ENCODE measurements at regions not wholly inside any gene's neighbourhood (a gene's known extent, or its start where the extent isn't known, plus 50 kb on each side); places are given as distances from the start of the nearest gene placed in this dataset.

GRCh38 chr5:9894571-9895301 lies 264.6 kb upstream of the TAS2R1 start:
- no peaks in the 10 kb centered on the region for H3K4me1 ChIP-seq
- H3K9me3 ChIP-seq (ENCODE audit: low read depth) = no peaks in the 10 kb centered on the region
- no peak overlapping the region for H3K4me2 ChIP-seq
- H3K79me2 ChIP-seq (ENCODE audit: low read depth) = no peaks in the 10 kb centered on the region
- H3K9ac ChIP-seq = no peak overlapping the region
- Mint-ChIP-seq H3K27ac (peak overlapping the region; percentile 23), H3K36me3 (no peaks in the 10 kb centered on the region), H3K4me3 (peak overlapping the region; percentile 20), H3K9me3 (peaks cover 3% of the 10 kb centered on the region), H3K4me1 (peaks cover 19% of the 10 kb centered on the region), H3K27me3 (ENCODE audit: insufficient read depth, low read depth) (no peaks in the 10 kb centered on the region)
- TF ChIP-seq EZH2 (IDR thresholded peaks at IDR 0.05) (no peak), EZH2phosphoT487 (IDR thresholded peaks at IDR 0.05) (no peak), CTCF (IDR thresholded peaks at IDR 0.05) (no peak)
- H3K4me3 ChIP-seq = no peak overlapping the region
- H3F3A ChIP-seq (ENCODE audit: low read depth) = no peaks in the 10 kb centered on the region
- H3K27me3 ChIP-seq = no peaks in the 10 kb centered on the region
- no peaks in the 10 kb centered on the region for H3K36me3 ChIP-seq
- H2AFZ ChIP-seq (replicated peaks) = no peak overlapping the region
- no peak overlapping the region for H3K27ac ChIP-seq
- DNase-seq (ENCODE audit: low spot score) = no peak
- H4K20me1 ChIP-seq (ENCODE audit: low read depth) = no peaks in the 10 kb centered on the region

DNA sequence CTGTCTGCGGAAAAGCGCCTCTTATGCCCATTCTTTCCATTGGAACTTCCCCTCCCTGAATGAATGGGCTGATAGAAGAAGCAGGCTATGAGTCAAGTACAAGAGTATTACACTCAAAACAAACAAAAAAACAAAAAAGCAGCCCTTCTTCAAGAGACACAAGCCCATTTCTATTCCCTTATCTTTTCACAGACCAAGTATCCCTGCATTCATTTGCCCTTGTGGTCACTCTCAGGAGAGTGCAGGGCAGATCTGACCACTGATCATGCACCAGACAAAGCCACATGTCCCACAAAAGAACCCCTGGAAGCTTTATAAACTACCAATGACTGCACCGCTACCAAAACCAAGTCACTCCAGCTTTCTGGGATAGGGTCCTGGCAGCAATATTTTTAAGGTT lies 262.5 kb upstream of the TAS2R1 start:
- Histone ChIP-seq H3K4me3 (no peak overlapping the region), H3F3A (ENCODE audit: low read depth) (no peaks in the 10 kb centered on the region), H3K9me3 (ENCODE audit: low read depth) (no peaks in the 10 kb centered on the region), H3K4me1 (no peaks in the 10 kb centered on the region), H2AFZ (replicated peaks) (no peak overlapping the region), H4K20me1 (ENCODE audit: low read depth) (no peaks in the 10 kb centered on the region), H3K4me2 (no peak overlapping the region), H3K27me3 (no peaks in the 10 kb centered on the region), H3K79me2 (ENCODE audit: low read depth) (no peaks in the 10 kb centered on the region), H3K36me3 (no peaks in the 10 kb centered on the region), H3K9ac (no peak overlapping the region), H3K27ac (no peak overlapping the region)
- no peak for DNase-seq (ENCODE audit: low spot score)
- H3K36me3 Mint-ChIP-seq = no peaks in the 10 kb centered on the region
- no peak overlapping the region for H3K27ac Mint-ChIP-seq
- peaks cover 2% of the 10 kb centered on the region for H3K9me3 Mint-ChIP-seq
- TF ChIP-seq EZH2 (IDR thresholded peaks at IDR 0.05) = no peak
- TF ChIP-seq CTCF (IDR thresholded peaks at IDR 0.05) = no peak
- no peak for TF ChIP-seq EZH2phosphoT487 (IDR thresholded peaks at IDR 0.05)
- H3K4me1 Mint-ChIP-seq = peaks cover 30% of the 10 kb centered on the region
- no peak overlapping the region for H3K4me3 Mint-ChIP-seq
- H3K27me3 Mint-ChIP-seq (ENCODE audit: insufficient read depth, low read depth) = peaks cover 5% of the 10 kb centered on the region

DNA sequence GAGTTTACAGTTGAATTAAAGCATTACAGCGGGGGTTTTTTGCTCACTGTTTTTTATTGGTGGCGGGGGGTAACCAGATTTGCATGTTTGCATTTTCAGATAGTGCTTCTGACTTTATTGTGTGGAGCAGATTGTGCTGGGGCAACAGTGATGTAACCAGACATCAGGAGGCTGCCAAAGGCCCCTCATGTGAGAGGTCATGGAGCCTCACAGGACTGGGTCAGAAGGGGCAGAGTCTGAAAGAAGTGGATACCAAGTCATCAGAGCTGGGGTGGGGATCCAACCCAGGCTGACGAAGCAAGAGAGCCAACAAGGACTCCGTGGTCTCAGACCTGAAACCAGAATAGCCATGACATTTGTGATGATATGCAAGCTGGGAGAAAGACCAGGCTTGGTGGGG lies 259.4 kb upstream of the TAS2R1 start:
- no peaks in the 10 kb centered on the region for H3K79me2 ChIP-seq (ENCODE audit: low read depth)
- Mint-ChIP-seq H3K27ac (no peak overlapping the region), H3K4me3 (no peak overlapping the region), H3K4me1 (peaks cover 14% of the 10 kb centered on the region), H3K9me3 (peaks cover 2% of the 10 kb centered on the region), H3K36me3 (no peaks in the 10 kb centered on the region), H3K27me3 (ENCODE audit: insufficient read depth, low read depth) (peaks cover 5% of the 10 kb centered on the region)
- no peaks in the 10 kb centered on the region for H3K9me3 ChIP-seq (ENCODE audit: low read depth)
- no peak overlapping the region for H2AFZ ChIP-seq (replicated peaks)
- H3F3A ChIP-seq (ENCODE audit: low read depth) = no peaks in the 10 kb centered on the region
- H3K4me1 ChIP-seq = no peaks in the 10 kb centered on the region
- H3K9ac ChIP-seq = no peak overlapping the region
- H3K27me3 ChIP-seq = no peaks in the 10 kb centered on the region
- no peak overlapping the region for H3K4me3 ChIP-seq
- H3K36me3 ChIP-seq = no peaks in the 10 kb centered on the region
- DNase-seq (ENCODE audit: low spot score) = no peak
- TF ChIP-seq CTCF (IDR thresholded peaks at IDR 0.05) = no peak
- TF ChIP-seq EZH2 (IDR thresholded peaks at IDR 0.05) = no peak
- TF ChIP-seq EZH2phosphoT487 (IDR thresholded peaks at IDR 0.05) = no peak
- H3K4me2 ChIP-seq = no peak overlapping the region
- H4K20me1 ChIP-seq (ENCODE audit: low read depth) = no peaks in the 10 kb centered on the region
- no peak overlapping the region for H3K27ac ChIP-seq

All from neural progenitor cell (in vitro differentiated cells).